HG02678 (cell line): ENCODE measurements at regions not wholly inside any gene's neighbourhood (a gene's known extent, or its start where the extent isn't known, plus 50 kb on each side); places are given as distances from the start of the nearest gene placed in this dataset.

Experiments used
- ATAC-seq: cut with Tn5 transposase; IDR thresholded peaks from one replicate; pipeline ENCODE4 v1.9.1; 2021; ENCODE audit warnings: mild to moderate bottlenecking, moderate library complexity; ENCODE audit not compliant: unreplicated experiment

DNA sequence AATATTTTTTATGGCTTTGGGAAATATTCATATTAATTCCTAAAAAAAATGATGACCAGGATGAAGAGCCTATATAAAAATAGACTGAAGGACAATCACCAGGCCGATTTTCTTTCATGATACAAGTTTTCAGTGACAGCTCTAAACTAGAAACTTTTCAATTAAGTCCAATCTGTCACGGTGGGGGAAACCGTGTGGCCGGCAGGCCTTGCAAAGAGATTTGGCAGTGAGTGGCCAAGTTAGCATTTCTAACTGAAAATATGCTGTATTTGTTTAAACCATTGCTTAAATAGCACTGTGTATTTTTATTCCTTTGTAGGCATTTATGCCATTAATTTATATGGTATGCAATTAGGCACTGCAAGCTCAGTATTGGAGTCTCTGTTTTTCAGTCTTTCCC is 294.5 kb upstream of the NRIP1 start:
- no peak for ATAC-seq

DNA sequence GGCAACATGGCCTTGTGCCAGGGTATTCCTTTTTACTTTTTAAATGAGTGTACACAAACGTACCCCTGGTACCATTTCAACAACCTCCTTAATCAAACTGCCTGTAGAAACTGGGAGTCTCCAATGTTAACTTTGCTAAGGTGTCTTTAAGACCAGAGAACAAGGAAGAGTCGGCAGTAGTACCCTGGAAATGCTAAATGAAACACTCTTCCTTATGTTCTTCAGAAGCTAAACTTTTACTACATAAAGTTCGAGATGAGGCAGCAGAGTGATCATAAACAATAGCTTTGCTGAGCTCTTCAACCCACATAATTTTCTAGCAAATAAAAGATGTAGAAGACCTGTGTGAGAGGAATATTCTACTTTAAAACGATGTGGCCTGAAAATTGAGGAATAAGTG is 297.7 kb upstream of the NRIP1 start:
- no peak for ATAC-seq

DNA sequence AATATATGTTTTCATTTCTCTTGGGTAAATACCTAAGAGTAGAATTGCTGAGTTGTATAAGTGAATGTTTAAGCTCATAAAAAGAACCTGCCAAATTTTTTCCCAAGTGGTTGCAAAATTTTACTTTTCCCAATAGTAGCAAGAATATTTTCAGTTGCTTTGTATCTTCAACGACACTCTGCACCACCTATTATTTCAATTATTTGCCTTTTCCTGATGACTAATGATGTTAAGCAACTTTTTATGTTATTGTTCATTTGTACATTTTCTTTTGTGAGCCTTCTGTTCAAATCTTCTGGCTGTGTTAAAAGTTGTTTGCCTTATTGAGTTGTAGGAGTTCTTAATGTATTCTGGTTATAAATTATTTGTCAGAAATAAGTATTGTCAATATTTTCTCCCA is 299.1 kb upstream of the NRIP1 start:
- ATAC-seq, result no peak

DNA sequence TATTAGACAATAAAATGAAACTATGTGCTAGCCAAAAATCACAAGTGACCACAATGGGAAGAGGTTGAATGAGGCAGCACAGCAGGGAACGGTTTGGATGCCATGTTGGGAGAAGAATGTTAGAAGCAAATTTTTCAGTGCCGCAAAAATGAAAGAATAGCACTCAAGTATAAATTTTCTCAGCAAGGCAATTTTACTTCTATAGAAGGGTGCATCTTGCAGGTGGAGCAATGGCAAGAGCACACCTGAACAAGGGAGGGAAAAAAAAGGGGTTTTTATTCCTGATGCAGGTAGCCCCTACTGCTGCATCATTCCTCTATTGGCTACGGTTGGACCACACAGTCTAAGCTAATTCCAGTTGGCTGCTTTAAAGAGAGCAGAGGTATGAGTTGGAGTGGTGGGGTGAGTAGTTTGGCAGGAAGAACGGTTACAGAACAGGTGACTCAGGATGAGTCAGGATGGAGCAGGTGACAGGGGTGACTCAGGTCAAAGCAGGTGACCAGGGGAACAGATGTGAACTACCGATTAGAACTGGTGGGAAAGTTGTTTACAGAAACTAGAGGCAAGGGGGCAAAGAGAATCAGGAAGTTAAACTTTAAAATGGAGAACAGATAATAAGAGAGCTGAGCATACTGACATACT is 301.1 kb upstream of the NRIP1 start:
- ATAC-seq, result no peak

DNA sequence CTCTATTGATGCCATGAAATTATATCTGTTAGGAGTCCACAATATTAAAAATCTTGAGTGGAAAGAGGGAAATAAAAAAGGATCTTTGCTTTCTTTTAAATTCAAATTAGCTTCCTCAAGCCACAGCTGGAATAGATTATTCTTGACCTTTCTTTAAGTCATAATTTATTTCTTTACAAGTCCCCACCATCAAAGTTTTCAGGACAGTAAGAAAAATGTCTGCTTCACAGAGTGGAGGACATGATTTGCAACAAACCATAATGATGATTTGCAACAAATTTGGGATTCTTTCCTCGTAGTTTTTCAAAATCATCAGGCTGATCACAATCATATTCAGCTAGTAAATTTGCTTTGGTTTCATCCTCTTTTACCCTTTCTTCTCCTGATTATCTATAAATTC is 301.8 kb upstream of the NRIP1 start:
- ATAC-seq, result no peak

DNA sequence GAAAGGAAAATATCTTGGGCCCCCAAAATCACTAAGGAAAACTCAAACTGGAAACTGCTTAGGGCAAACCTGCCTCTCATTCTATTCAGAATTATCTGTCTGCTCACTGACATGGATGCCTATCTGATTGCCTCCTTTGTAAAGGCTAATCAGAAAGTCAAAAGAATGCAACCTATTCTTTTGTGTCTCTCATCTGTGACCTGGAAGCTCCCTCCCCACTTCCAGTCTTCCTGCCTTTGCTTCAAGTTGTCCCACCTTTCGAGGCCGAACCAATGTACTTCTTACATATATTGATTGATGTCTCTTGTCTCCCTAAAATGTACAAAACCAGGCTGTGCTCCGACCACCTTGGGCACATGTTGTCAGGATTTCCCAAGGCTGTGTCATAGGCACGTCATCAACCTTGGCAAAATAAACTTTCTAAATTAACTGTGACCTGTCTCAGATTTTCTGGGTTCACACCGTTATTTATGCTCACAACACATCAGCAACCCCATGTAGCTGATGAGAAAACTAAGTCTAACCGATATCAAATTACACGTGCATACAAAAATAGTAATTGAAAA is 302.3 kb upstream of the NRIP1 start:
- ATAC-seq, result no peak

DNA sequence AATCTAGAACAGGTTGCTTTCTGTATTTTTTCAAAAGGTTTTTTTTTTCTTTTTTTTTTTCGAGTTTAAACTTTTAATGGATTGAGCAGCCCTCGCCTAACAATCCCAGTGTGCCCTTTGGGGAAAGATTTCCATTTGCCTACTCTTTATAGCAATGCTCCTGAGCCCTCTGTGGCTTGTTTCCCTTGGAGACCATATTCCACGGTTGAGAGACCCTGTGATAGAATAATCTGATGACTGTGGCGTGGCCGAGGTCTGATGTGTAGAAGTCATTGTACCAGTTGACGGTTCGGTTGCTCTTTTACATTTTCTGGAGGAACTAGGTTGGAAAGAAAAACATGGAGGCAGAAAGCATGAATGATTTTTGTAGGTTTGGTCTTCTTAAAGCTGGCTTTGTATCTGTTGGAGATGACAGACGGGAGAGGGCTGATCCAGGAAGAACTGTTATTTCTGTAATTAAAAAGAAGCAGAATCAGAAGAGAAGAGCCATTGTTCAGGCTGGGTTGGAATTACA is 305.7 kb upstream of the NRIP1 start:
- no peak for ATAC-seq

DNA sequence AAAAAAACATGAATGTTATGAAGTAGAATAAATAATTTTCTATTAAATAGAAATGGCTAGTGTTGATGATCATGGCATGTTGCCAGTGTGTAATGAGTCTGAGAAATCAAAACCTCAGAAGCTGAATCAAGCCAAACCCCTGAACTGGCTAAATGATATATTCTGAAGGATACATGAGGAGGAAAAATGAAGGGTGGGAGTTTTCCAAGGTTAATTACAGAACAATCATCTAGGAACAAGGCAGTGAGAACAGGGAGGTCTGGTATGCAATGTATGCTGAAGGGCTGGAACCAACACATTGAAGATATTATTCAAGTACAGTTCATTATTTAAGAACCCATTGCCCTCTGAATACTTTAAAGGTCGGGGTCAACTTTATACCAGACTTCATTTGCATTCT is 309.1 kb upstream of the NRIP1 start:
- no peak for ATAC-seq

DNA sequence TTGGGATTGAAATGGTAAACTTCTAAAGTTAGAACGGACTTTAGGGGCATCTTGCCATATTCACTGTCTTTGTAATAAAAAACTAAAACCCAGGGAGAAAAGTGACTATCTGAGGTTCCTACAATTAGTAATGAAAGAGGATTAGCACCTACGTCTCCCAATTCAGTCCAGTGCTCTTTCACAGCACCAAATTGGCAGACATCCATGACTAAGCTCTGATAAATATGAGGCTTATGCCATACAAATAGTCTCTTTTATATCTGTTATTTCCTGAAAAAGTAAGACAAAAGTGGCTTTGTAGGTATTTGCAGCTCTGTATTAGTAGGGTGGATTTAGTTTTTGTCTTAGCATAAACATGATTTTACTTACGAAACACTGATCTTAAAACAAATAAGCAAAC is 315.0 kb upstream of the NRIP1 start:
- ATAC-seq, result no peak

DNA sequence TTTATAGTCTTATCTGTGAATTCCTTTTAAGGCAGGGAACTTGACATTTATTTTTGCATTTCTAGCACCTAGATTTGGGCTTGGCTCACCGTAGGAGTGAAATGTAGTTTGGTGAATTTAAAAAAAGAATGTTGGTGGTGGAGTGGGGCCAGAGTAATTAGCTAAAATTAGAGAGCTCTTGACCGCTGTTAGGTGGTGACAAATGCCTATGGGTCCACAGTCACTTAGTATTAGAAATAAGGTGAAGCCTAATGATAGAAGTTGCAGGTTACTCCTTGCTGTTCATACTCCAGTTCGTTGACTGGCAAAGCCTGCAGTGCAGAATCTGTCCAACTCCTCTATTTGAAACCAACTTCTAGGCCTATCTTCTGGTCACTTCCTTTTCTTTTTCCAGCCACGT is 318.8 kb upstream of the NRIP1 start:
- ATAC-seq, result no peak

DNA sequence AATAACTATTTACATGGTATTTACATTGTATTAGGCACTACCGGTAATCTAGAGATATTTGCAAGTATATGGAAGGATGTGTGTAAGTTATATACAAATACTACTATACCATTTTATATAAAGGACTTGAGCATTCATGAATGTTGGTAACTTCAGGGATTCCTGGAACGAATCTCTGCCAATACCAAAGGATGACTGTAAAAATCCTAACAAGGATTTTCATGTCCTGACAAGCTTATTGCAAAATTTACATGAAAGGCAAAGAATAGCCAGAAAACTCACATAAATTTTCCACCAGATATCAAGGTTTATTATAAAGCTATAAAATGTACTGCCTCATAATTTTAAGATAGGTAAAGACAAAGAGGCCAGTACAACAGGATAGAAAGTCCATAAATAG is 325.2 kb upstream of the NRIP1 start:
- no peak for ATAC-seq

DNA sequence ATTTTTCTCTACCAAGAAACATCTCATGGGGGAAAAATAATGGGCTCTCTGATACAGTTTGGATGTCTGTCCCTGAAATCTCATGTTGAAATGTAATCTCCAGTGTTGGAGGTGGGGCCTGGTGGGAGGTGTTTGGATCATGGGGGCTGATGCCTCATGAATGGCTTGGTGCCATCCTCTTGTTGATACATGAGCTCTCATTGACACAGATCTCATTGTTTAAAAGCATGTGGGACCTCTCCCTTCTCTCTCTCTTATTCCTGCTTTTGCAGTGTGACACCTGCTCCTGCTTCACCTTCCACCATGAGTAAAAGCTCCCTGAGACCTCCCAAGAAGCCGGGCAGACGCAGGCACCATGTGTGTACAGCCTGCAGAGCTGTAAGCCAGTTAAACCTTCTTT is 332.5 kb upstream of the NRIP1 start:
- ATAC-seq, result no peak

DNA sequence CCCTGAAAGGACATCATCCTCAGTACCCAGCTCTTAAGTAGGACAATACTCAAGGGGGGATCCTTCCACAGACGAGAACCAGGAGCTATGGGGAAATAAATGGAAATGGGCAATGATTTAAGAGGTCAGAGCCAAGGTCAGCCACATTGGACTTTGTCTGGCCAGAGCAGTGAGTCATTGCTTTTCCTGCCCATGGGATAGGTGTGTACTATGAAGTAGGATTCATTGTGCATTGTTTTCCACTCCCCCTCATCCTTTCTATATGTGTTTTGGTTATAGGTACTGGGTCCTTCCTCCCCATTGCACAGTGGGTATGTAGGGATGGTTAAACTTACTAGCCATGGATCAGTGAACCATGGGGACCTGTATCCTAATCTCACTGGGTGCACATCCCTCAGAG is 328.9 kb upstream of the USP25 start:
- ATAC-seq, result no peak

DNA sequence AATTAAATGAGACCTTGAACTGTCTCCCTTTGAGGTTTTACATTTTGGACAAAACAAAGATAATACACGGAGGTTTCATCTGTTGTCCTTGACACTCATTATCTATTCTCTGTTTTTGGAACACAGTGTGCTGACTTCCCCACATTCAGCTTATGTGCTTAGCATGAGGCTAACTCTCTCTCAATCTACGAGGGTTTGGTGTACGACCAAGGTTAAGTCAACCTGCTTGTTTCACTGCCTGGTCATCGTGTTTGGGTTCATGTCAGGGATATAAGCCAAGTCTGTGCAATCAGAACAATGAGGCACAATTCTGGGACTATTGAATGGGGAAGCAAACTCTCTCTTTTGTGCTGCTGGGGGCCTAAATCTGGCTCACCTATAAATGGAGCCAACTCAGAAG is 328.5 kb upstream of the USP25 start:
- ATAC-seq, result no peak

DNA sequence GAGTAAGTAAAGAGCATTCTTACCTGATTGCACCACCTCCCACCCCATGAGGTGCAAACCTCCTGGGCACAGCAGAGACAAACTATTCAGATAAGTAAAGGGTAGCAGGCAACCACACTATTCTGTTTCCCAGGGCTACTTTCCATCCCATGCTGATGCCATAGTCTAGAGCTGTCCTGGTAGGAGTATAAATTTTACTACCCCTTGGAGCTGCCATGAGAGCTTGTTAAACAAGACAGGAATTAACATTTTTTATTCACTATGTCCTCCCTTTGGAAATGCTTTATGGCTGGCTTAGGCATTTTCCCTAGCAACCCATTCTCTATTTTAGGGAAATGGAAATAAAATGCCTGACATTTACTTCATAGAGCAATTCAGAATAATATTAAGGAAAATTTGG is 324.6 kb upstream of the USP25 start:
- no peak for ATAC-seq

DNA sequence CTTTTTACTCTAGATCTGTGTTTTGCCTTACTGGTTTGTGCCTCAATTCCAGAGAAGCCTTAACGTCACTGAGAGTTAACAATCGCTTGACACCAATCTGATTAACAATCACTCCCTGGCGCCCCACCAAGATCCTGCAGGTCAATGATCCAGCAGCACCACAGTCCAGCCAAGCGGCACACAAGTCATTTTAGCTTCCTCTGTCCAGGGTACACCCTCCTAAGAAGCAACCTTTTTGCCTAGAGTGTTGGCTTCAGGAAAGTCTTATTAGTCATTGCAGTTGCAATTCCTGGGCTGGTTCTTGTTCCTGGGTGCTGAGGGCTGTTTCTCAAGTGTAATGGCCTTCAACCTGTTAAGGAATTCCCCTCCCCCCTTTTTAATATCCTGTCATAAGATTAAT is 323.0 kb upstream of the USP25 start:
- no peak for ATAC-seq

DNA sequence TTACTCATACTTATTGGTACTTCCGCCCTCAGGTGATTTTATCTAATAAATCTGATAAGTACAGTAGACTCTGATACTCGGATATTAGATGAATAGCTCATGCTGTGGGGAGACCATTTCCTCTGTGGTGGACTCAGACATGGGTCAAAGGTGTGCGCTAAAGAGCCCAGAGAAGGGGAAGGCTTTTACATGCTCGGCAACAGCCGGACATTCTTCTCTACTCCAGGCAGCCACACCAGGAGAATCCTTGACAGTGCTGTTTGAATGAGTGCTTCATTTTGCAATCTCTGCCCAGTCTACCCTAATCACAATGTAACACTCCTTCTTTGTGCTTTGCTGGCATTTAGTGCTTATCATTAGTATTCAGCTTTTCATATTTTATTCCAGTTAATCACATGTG is 322.2 kb upstream of the USP25 start:
- ATAC-seq, result no peak

DNA sequence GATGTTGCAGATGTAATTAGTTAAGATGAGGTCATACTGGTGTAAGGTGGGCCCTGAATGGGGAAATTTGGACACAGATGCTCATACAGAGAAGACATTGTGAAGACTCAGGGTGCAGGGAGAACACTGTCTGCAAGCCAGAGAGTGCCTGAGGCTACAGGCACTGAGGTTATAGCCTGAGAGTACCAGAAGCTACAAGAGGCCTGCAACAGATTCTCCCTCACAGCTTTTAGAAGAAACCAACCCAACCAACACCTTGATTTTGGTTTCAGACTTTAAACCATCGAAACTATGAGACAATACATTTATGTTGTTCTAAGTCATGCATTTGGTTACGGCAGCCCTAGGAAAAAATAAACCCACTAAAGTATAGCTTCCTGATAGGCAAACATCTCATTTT is 321.7 kb upstream of the USP25 start:
- peak; percentile 81 for ATAC-seq

DNA sequence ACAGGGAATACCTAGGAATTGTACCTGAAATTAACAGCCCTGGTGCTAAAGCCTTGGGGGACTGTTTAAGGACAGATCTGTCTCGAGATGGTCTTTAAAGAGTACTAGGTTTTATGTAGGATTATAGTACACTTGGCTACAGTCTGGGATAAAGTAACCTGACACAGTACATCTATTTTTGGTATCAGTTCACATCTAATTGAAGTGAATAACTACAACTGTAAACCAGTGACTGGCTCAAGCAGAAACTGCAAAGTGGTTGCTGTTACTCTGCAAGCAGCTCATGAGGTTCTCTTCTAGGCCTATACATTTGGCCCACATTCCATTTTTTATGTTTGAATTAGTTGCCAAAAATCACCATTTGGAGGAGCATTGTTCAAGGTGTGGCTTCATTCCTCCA is 320.8 kb upstream of the USP25 start:
- no peak for ATAC-seq

DNA sequence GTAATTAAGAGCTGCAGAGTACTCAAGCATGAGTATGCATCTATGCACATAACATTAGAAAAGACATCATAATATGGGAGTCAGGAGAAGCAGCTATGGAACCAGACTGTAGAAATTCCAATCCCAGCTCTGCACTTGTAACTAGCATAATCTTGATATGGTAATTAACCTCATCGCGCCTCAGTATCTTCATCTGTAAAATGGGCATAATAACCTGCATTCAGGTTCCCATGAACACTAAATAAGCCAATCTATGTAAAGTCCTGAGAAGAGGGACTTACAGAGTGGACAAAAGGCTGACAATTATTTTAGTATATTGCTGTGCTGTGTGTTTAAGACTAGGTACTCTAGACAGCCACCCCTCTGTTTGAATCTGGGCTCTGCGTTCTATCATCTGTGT is 318.9 kb upstream of the USP25 start:
- ATAC-seq, result no peak

DNA sequence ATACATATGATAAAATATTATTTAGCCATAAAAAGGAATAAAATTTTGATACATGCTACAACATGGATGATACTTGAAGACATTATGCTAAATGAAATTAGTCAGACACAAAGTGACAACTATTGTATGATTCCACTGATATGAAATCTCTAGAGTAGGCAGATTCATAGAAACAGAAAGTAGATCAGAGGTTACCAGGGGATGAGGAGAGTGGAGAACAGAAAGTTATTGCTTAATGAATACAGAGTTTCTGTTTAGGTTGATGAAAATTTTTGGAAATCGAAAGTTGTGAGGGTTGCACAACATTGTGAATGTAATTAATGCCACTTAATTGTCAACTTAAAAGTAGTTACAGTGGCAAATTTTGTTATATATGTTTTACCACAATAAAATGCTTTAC is 315.7 kb upstream of the USP25 start:
- ATAC-seq, result no peak

DNA sequence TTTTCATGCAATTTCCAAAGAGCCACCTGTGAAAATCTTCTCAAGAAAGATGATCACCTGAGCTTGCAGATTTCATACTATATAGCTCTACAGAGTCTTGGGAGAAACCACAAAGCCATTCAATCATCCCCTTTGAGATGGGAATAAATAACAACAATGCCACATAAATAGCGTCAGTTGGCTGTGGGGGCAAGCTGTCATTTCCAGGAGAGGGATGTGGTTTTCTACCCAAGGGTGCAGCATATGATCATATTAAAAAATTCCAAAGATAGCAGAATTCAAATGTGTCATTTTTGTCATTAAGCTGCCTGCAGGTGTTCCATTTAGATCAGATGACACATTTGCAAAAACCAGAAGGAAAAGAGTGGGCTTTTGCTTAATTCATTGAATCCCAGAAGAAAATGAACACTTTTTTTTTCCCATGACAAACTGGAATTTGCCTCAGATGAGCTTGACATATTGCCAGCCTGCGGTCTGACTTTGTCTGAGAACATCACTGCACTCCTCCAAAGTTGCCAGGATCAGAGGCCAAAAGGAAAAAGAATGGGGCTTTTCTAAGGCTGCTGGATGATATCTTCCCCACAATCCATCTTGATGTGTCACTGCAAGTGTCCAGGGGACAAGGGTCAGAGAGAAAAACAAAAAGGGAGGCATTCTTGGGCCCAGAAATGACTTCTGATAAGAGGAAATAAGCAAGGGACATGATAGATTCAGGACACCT is 314.1 kb upstream of the USP25 start:
- no peak for ATAC-seq
